Liver (tissue), 8 donors: ENCODE measurements at regions not wholly inside any gene's neighbourhood (a gene's known extent, or its start where the extent isn't known, plus 50 kb on each side); places are given as distances from the start of the nearest gene placed in this dataset.

Source experiments
- DNase-seq: peaks from one replicate; pipeline ENCODE4 v3.0.0-alpha.2; 2017; ENCODE audit warnings: low spot score
- H3K27ac ChIP-seq, 2 donors: one replicate each; pipeline ENCODE4 v1.7.0; 2013; ENCODE audit warnings: inconsistent platforms in 2 of 2, low read length in 2 of 2, control low read depth in 1 of 2, low read depth in 1 of 2, mild to moderate bottlenecking in 1 of 2
- H3K27me3 ChIP-seq, 4 donors: one replicate each; pipeline versions ENCODE4 v1.6.1 to v1.7.0; 2013; ENCODE audit warnings: low read length in 3 of 4, inconsistent platforms in 1 of 4, mild to moderate bottlenecking in 1 of 4, moderate library complexity in 1 of 4; ENCODE audit not compliant: control insufficient read depth in 4 of 4, insufficient read depth in 4 of 4
- H3K36me3 ChIP-seq, 4 donors: one replicate each; pipeline versions ENCODE4 v1.6.1 to v1.7.0; 2013; ENCODE audit warnings: low read length in 3 of 4, mild to moderate bottlenecking in 3 of 4, low read depth in 1 of 4, moderate library complexity in 1 of 4; ENCODE audit not compliant: control insufficient read depth in 4 of 4, insufficient read depth in 3 of 4
- H3K4me1 ChIP-seq, 4 donors: one replicate each; pipeline versions ENCODE4 v1.6.1 to v1.7.0; 2013; ENCODE audit warnings: low read length in 3 of 4, mild to moderate bottlenecking in 3 of 4, moderate library complexity in 1 of 4; ENCODE audit not compliant: control insufficient read depth in 4 of 4, insufficient read depth in 4 of 4
- H3K4me3 ChIP-seq, 3 donors: one replicate each; pipeline versions ENCODE4 v1.6.1 to v1.7.0; 2013; ENCODE audit warnings: low read length in 3 of 3, control low read depth in 1 of 3, low read depth in 1 of 3, mild to moderate bottlenecking in 1 of 3
- H3K9ac ChIP-seq, 2 donors: one replicate each; pipeline ENCODE4 v1.7.0; 2013; ENCODE audit warnings: low read length in 2 of 2, mild to moderate bottlenecking in 2 of 2, moderate library complexity in 2 of 2, control low read depth in 1 of 2, low read depth in 1 of 2
- H3K9me3 ChIP-seq, 4 donors: one replicate each; pipeline versions ENCODE4 v1.6.1 to v1.7.0; 2013; ENCODE audit warnings: low read length in 3 of 4; ENCODE audit not compliant: control insufficient read depth in 4 of 4
- ATF3 ChIP-seq: IDR thresholded peaks from 2 replicates; pipeline ENCODE4 v1.6.1; 2016; ENCODE audit warnings: antibody characterized with exemption
- CTCF ChIP-seq: fragments of 150-350 bp; IDR thresholded peaks from 2 replicates; pipeline ENCODE4 v1.5.1; 2017; ENCODE audit warnings: improper control_type of control experiment, low read depth, low read length; ENCODE audit not compliant: missing input control
- EGR1 ChIP-seq, 2 donors: IDR thresholded peaks; 2 replicates each; pipeline ENCODE4 v1.6.1; 2016 to 2018; ENCODE audit warnings: antibody characterized with exemption in 2 of 2, low read depth in 2 of 2
- FOXA1 ChIP-seq: IDR thresholded peaks from 2 replicates; pipeline ENCODE4 v1.6.1; 2016; ENCODE audit warnings: antibody characterized with exemption
- FOXA2 ChIP-seq: IDR thresholded peaks from 2 replicates; pipeline ENCODE4 v1.6.1; 2016; ENCODE audit warnings: antibody characterized with exemption
- GABPA ChIP-seq, 2 donors: IDR thresholded peaks in 1 of 2; conservative IDR thresholded peaks in 1 of 2; 2 replicates each; pipeline ENCODE4 v1.6.1; 2016; ENCODE audit warnings: antibody characterized with exemption in 2 of 2, mild to moderate bottlenecking in 1 of 2, moderate library complexity in 1 of 2
- HNF4A ChIP-seq, 2 donors: conservative IDR thresholded peaks; 2 replicates each; pipeline ENCODE4 v1.6.1; 2016; ENCODE audit warnings: antibody characterized with exemption in 2 of 2, mild to moderate bottlenecking in 2 of 2
- HNF4G ChIP-seq: IDR thresholded peaks from 2 replicates; pipeline ENCODE4 v1.6.1; 2016; ENCODE audit warnings: antibody characterized with exemption
- JUND ChIP-seq, 2 donors: IDR thresholded peaks; 2 replicates each; pipeline ENCODE4 v1.6.1; 2016; ENCODE audit warnings: antibody characterized with exemption in 2 of 2
- MAX ChIP-seq: IDR thresholded peaks from 2 replicates; pipeline ENCODE4 v1.6.1; 2016; ENCODE audit warnings: antibody characterized with exemption
- NR2F2 ChIP-seq: IDR thresholded peaks from 2 replicates; pipeline ENCODE4 v1.6.1; 2016; ENCODE audit warnings: antibody characterized with exemption
- RAD21 ChIP-seq, 2 donors: IDR thresholded peaks; 2 replicates each; pipeline ENCODE4 v1.6.1; 2016; ENCODE audit warnings: antibody characterized with exemption in 2 of 2, mild to moderate bottlenecking in 2 of 2
- REST ChIP-seq: IDR thresholded peaks from 2 replicates; pipeline ENCODE4 v1.6.1; 2016; ENCODE audit warnings: antibody characterized with exemption, mild to moderate bottlenecking
- RXRA ChIP-seq, 2 donors: IDR thresholded peaks; 2 replicates each; pipeline ENCODE4 v1.6.1; 2017 to 2018; ENCODE audit warnings: antibody characterized with exemption in 2 of 2, mild to moderate bottlenecking in 1 of 2
- SP1 ChIP-seq: IDR thresholded peaks from 2 replicates; pipeline ENCODE4 v1.6.1; 2018; ENCODE audit warnings: antibody characterized with exemption, mild to moderate bottlenecking
- TAF1 ChIP-seq: conservative IDR thresholded peaks from 2 replicates; pipeline ENCODE4 v1.6.1; 2016; ENCODE audit warnings: antibody characterized with exemption, mild to moderate bottlenecking
- YY1 ChIP-seq: IDR thresholded peaks from 2 replicates; pipeline ENCODE4 v1.6.1; 2016; ENCODE audit warnings: antibody characterized with exemption, mild to moderate bottlenecking
- ZBTB33 ChIP-seq: IDR thresholded peaks from 2 replicates; pipeline ENCODE4 v1.6.1; 2016; ENCODE audit warnings: antibody characterized with exemption
- WGBS: extraction: QIAGEN DNeasy Blood & Tissue Kit; methylation state at CpG from one replicate; pipeline ENCODE4 v1.1.7; 2013; 5-methylcytosine and 5-hydroxymethylcytosine counted together
- donor health status: healthy.
- donor health status: healthy.
- donor health status: healthy.
- donor health status: healthy.
- donor health status: healthy.

GRCh38 chrX:112380541-112381278, 298.1 kb upstream of the TRPC5 start:
- H3K36me3 ChIP-seq = no peaks in the 10 kb centered on the region

More at GRCh38 chrX:112380541-112381278, 298.1 kb upstream of the TRPC5 start:
- Histone ChIP-seq H3K27me3 (no peaks in the 10 kb centered on the region), H3K4me1 (no peaks in the 10 kb centered on the region), H3K9me3 (no peaks in the 10 kb centered on the region), H3K4me3 (no peak overlapping the region), H3K27ac (no peak overlapping the region), H3K9ac (no peak overlapping the region)
- 97% methylated on average over 38 of the region's 39 CpGs for WGBS
- TF ChIP-seq ZBTB33 (no peak), ATF3 (no peak), RAD21 (IDR thresholded peaks at IDR 0.05) (no peak), SP1 (no peak), NR2F2 (no peak), HNF4G (no peak), EGR1 (IDR thresholded peaks at IDR 0.05; ENCODE audit: low read depth in 2 of 2) (no peak), FOXA2 (no peak), JUND (IDR thresholded peaks at IDR 0.05) (no peak), CTCF (no peak), GABPA (IDR thresholded peaks at IDR 0.05 in 1 of 2, conservative IDR thresholded peaks at IDR 0.05 in 1 of 2) (no peak), YY1 (no peak), REST (no peak), MAX (no peak), FOXA1 (no peak), RXRA (IDR thresholded peaks at IDR 0.05) (no peak), TAF1 (no peak), HNF4A (conservative IDR thresholded peaks at IDR 0.05) (no peak)
- no peak for DNase-seq
